SK-N-SH treated with all-trans-retinoic acid at 6 μM for 48 hours (cell line): ENCODE measurements at regions not wholly inside any gene's neighbourhood (a gene's known extent, or its start where the extent isn't known, plus 50 kb on each side); places are given as distances from the start of the nearest gene placed in this dataset.
A peak's percentile ranks its signal among the peaks of the same experiment; 100 is the strongest.
"Not testable (repeated sequence)": the region's sequence is repeated elsewhere in the genome, so short reads cannot be mapped to it uniquely, and the experiment has no call there.

ENCODE experiments used
- ATAC-seq: fragments of 200-7000 bp; cut with Tn5 transposase; 3 replicates; pipeline ENCODE4 v1.9.1; 2020; ENCODE audit warnings: mild to moderate bottlenecking, moderate library complexity
- ARNTL ChIP-seq: fragments of 450-650 bp; formaldehyde crosslinking; IDR thresholded peaks from 2 replicates; pipeline ENCODE4 v1.5.0; 2020; ENCODE audit warnings: low read depth, mild to moderate bottlenecking, moderate library complexity, borderline replicate concordance
- BACH2 ChIP-seq: fragments of 250-450 bp; sonication (Bioruptor Pico); IDR thresholded peaks from 2 replicates; pipeline ENCODE4 v1.9.0; 2021; ENCODE audit warnings: mild to moderate bottlenecking, borderline replicate concordance
- CSDC2 ChIP-seq: fragments of 250-450 bp; sonication (Bioruptor Pico); IDR thresholded peaks from 2 replicates; pipeline ENCODE4 v1.5.0; 2020; ENCODE audit warnings: mild to moderate bottlenecking, moderate library complexity
- CSRNP3 ChIP-seq: fragments of 250-450 bp; sonication (Bioruptor Pico); IDR thresholded peaks from 2 replicates; pipeline ENCODE4 v1.5.1; 2021; ENCODE audit warnings: mild to moderate bottlenecking, moderate library complexity
- ESRRG ChIP-seq: fragments of 250-450 bp; sonication (Bioruptor Pico); IDR thresholded peaks from 2 replicates; pipeline ENCODE4 v1.6.1; 2021; ENCODE audit warnings: mild to moderate bottlenecking
- GLIS3 ChIP-seq: fragments of 250-450 bp; sonication (Bioruptor Pico); IDR thresholded peaks from 2 replicates; pipeline ENCODE4 v1.5.0; 2020; ENCODE audit warnings: mild to moderate bottlenecking, moderate library complexity
- ISL1 ChIP-seq: fragments of 250-450 bp; sonication (Bioruptor Pico); IDR thresholded peaks from 2 replicates; pipeline ENCODE4 v2.1.2; 2022; ENCODE audit warnings: mild to moderate bottlenecking, moderate library complexity
- OSR1 ChIP-seq: fragments of 250-450 bp; sonication (Bioruptor Pico); IDR thresholded peaks from 2 replicates; pipeline ENCODE4 v1.8.0; 2022; ENCODE audit warnings: moderate library complexity, mild to moderate bottlenecking, inconsistent platforms
- PPARA ChIP-seq: fragments of 250-450 bp; sonication (Bioruptor Pico); IDR thresholded peaks from 2 replicates; pipeline ENCODE4 v1.5.0; 2020; ENCODE audit warnings: mild to moderate bottlenecking, borderline replicate concordance
- SNAI2 ChIP-seq: fragments of 250-450 bp; sonication (Bioruptor Pico); IDR thresholded peaks from 2 replicates; pipeline ENCODE4 v1.5.0; 2020; ENCODE audit warnings: mild to moderate bottlenecking, moderate library complexity
- TCF4 ChIP-seq: fragments of 250-450 bp; sonication (Bioruptor Pico); IDR thresholded peaks from 2 replicates; pipeline ENCODE4 v1.8.0; 2021; ENCODE audit warnings: mild to moderate bottlenecking, moderate library complexity, borderline replicate concordance
- TOX ChIP-seq: fragments of 250-450 bp; sonication (Bioruptor Pico); IDR thresholded peaks from 2 replicates; pipeline ENCODE4 v1.8.0; 2021; ENCODE audit warnings: mild to moderate bottlenecking, moderate library complexity, borderline replicate concordance
- ZC3H10 ChIP-seq: fragments of 250-450 bp; sonication (Bioruptor Pico); IDR thresholded peaks from 2 replicates; pipeline ENCODE4 v1.5.1; 2021; ENCODE audit warnings: mild to moderate bottlenecking, moderate library complexity
- ZFP3 ChIP-seq: fragments of 250-450 bp; sonication (Bioruptor Pico); IDR thresholded peaks from 2 replicates; pipeline ENCODE4 v1.5.0; 2020; ENCODE audit warnings: mild to moderate bottlenecking, moderate library complexity
- ZFP30 ChIP-seq: fragments of 450-650 bp; formaldehyde crosslinking; IDR thresholded peaks from 2 replicates; pipeline ENCODE4 v1.5.0; 2022; ENCODE audit warnings: mild to moderate bottlenecking, moderate library complexity
- ZNF565 ChIP-seq: fragments of 450-650 bp; formaldehyde crosslinking; conservative IDR thresholded peaks from 2 replicates; pipeline ENCODE4 v1.5.0; 2020; ENCODE audit warnings: low read depth, mild to moderate bottlenecking, moderate library complexity
- ZNF70 ChIP-seq: fragments of 450-650 bp; formaldehyde crosslinking; IDR thresholded peaks from 2 replicates; pipeline ENCODE4 v1.5.0; 2020; ENCODE audit warnings: mild to moderate bottlenecking, moderate library complexity
- ZNF8 ChIP-seq: fragments of 450-650 bp; formaldehyde crosslinking; IDR thresholded peaks from 2 replicates; pipeline ENCODE4 v1.5.0; 2020; ENCODE audit warnings: mild to moderate bottlenecking, moderate library complexity
- TF ChIP-seq, protein P1 (sequence below): fragments of 250-450 bp; sonication (Bioruptor Pico); IDR thresholded peaks from 2 replicates; pipeline ENCODE4 v1.8.0; 2021; ENCODE audit warnings: low read depth, mild to moderate bottlenecking, moderate library complexity, borderline replicate concordance
- TF ChIP-seq, protein P2 (sequence below): fragments of 250-450 bp; sonication (Bioruptor Pico); IDR thresholded peaks from 2 replicates; pipeline ENCODE4 v1.5.0; 2020; ENCODE audit warnings: mild to moderate bottlenecking, moderate library complexity
- TF ChIP-seq, protein P3 (sequence below): fragments of 250-450 bp; sonication (Bioruptor Pico); IDR thresholded peaks from 2 replicates; pipeline ENCODE4 v1.8.0; 2020; ENCODE audit warnings: mild to moderate bottlenecking, moderate library complexity, borderline replicate concordance
- TF ChIP-seq, protein P4 (sequence below): fragments of 250-450 bp; sonication (Bioruptor Pico); IDR thresholded peaks from 2 replicates; pipeline ENCODE4 v1.5.1; 2020; ENCODE audit warnings: low read depth, mild to moderate bottlenecking, moderate library complexity

DNA sequence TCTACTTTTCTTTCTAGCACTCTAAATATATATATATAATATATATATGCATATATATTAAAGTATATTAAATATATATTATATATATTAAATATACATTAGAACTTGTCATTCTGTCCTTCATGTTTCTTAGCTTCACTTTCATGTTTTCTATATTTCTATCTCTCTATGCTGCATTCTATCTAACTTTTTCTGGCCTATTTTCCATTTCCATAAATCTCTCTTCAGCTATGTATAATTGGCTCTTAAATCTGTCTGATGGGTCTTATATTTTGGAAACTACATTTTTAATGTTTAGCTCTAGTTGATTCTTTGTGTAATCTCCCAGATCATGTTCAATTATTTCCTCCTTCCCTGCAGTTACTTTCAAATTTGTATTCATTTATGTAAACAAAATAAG is 72.2 kb downstream of the MTNR1B start:
- ATAC-seq: no peak
- TF ChIP-seq ZFP30 (CRISPR knock-in tag): peak; percentile 97
- TF ChIP-seq ZFP3 (CRISPR knock-in tag): no peak
- TF ChIP-seq, all 23 proteins: peak for 1

GRCh38 chr11:93043186-93043585 is 73.7 kb downstream of the MTNR1B start:
- ATAC-seq: not testable (repeated sequence)

DNA sequence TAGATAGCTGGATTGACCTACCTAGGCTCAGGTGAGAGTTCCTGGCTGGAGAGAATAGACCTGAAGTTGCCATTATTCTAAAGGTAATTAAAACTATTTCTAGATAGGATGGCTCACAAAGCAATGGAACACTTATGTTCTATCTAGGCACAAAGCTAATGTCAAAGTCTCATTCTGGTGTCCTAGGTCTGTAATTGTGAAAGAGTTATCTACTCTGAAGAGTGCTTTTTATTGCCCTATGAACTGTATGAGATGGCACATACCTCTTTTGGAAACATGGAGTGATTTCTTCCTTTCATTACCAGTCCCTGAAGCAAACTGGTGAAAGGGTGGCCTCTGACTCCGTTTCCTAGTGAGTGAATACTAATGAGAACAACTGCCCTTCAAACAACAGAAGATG is 80.3 kb downstream of the MTNR1B start:
- no peak for TF ChIP-seq TCF4
- TF ChIP-seq, all 23 proteins: peak for 0
- no peak for ATAC-seq

DNA sequence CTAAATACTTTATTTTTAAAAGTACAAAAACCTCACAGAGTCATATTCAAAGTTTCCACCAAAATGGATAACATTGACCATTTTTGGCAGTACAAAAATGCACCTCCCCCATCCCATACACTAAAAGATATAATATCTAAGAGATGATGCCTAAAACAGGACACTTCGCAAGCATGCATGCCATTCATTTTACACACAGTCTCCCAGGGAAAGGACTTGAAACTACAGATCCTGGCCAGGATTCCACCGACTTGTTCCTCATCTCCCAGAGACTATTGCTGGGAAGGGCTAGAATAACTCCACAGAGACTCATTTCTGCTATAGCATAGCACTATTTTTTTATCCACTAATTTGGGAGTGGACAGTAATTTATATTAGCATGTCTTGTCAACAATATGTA is 81.7 kb downstream of the MTNR1B start:
- ATAC-seq: peak; percentile 77
- TF ChIP-seq, protein P1, sequence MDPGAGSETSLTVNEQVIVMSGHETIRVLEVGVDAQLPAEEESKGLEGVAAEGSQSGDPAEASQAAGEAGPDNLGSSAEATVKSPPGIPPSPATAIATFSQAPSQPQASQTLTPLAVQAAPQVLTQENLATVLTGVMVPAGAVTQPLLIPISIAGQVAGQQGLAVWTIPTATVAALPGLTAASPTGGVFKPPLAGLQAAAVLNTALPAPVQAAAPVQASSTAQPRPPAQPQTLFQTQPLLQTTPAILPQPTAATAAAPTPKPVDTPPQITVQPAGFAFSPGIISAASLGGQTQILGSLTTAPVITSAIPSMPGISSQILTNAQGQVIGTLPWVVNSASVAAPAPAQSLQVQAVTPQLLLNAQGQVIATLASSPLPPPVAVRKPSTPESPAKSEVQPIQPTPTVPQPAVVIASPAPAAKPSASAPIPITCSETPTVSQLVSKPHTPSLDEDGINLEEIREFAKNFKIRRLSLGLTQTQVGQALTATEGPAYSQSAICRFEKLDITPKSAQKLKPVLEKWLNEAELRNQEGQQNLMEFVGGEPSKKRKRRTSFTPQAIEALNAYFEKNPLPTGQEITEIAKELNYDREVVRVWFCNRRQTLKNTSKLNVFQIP (CRISPR knock-in tag): no peak
- TF ChIP-seq, protein P2, sequence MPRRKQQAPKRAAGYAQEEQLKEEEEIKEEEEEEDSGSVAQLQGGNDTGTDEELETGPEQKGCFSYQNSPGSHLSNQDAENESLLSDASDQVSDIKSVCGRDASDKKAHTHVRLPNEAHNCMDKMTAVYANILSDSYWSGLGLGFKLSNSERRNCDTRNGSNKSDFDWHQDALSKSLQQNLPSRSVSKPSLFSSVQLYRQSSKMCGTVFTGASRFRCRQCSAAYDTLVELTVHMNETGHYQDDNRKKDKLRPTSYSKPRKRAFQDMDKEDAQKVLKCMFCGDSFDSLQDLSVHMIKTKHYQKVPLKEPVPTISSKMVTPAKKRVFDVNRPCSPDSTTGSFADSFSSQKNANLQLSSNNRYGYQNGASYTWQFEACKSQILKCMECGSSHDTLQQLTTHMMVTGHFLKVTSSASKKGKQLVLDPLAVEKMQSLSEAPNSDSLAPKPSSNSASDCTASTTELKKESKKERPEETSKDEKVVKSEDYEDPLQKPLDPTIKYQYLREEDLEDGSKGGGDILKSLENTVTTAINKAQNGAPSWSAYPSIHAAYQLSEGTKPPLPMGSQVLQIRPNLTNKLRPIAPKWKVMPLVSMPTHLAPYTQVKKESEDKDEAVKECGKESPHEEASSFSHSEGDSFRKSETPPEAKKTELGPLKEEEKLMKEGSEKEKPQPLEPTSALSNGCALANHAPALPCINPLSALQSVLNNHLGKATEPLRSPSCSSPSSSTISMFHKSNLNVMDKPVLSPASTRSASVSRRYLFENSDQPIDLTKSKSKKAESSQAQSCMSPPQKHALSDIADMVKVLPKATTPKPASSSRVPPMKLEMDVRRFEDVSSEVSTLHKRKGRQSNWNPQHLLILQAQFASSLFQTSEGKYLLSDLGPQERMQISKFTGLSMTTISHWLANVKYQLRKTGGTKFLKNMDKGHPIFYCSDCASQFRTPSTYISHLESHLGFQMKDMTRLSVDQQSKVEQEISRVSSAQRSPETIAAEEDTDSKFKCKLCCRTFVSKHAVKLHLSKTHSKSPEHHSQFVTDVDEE (CRISPR knock-in tag): no peak
- TF ChIP-seq ISL1 (CRISPR knock-in tag) (no peak), CSDC2 (CRISPR knock-in tag) (no peak), SNAI2 (no peak), TOX (CRISPR knock-in tag) (no peak), PPARA (no peak), ZNF8 (CRISPR knock-in tag) (no peak), BACH2 (no peak), TCF4 (no peak), OSR1 (CRISPR knock-in tag) (no peak), ZFP3 (CRISPR knock-in tag) (no peak)
- TF ChIP-seq, protein P3, sequence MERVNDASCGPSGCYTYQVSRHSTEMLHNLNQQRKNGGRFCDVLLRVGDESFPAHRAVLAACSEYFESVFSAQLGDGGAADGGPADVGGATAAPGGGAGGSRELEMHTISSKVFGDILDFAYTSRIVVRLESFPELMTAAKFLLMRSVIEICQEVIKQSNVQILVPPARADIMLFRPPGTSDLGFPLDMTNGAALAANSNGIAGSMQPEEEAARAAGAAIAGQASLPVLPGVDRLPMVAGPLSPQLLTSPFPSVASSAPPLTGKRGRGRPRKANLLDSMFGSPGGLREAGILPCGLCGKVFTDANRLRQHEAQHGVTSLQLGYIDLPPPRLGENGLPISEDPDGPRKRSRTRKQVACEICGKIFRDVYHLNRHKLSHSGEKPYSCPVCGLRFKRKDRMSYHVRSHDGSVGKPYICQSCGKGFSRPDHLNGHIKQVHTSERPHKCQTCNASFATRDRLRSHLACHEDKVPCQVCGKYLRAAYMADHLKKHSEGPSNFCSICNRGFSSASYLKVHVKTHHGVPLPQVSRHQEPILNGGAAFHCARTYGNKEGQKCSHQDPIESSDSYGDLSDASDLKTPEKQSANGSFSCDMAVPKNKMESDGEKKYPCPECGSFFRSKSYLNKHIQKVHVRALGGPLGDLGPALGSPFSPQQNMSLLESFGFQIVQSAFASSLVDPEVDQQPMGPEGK (CRISPR knock-in tag): no peak
- TF ChIP-seq, protein P4, sequence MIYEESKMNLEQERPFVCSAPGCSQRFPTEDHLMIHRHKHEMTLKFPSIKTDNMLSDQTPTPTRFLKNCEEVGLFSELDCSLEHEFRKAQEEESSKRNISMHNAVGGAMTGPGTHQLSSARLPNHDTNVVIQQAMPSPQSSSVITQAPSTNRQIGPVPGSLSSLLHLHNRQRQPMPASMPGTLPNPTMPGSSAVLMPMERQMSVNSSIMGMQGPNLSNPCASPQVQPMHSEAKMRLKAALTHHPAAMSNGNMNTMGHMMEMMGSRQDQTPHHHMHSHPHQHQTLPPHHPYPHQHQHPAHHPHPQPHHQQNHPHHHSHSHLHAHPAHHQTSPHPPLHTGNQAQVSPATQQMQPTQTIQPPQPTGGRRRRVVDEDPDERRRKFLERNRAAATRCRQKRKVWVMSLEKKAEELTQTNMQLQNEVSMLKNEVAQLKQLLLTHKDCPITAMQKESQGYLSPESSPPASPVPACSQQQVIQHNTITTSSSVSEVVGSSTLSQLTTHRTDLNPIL (CRISPR knock-in tag): no peak

DNA sequence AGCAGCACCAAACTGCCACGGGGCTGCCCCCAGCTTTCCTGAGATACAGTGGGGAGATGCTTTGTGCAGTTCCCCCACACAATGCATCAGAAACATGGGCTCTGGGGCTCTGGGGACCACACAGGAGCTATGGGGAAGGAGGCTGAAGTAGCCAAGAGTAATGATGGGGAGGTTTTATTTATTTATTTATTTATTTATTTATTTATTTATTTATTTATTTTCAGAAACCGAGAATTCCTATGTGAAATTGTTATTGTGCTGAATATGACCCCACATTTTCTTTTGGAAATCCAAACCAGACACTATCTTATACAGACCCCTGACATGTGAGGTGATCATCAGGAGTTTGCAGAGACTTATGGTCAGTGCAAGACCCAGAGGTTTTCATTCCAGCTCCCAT is 84.4 kb downstream of the MTNR1B start:
- no peak for ATAC-seq
- TF ChIP-seq BACH2 (no peak), ZNF565 (no peak), SNAI2 (no peak), ISL1 (CRISPR knock-in tag) (no peak), ZFP30 (CRISPR knock-in tag) (no peak), CSRNP3 (CRISPR knock-in tag) (no peak), GLIS3 (CRISPR knock-in tag) (no peak), OSR1 (CRISPR knock-in tag) (no peak), CSDC2 (CRISPR knock-in tag) (no peak), ZFP3 (CRISPR knock-in tag) (no peak), ARNTL (no peak), ZC3H10 (CRISPR knock-in tag) (no peak), TOX (CRISPR knock-in tag) (no peak), ZNF70 (CRISPR knock-in tag) (no peak), ESRRG (CRISPR knock-in tag) (no peak)
- TF ChIP-seq, protein P2 (CRISPR knock-in tag): no peak
- TF ChIP-seq, protein P4 (CRISPR knock-in tag): no peak
